ENCODE measurements at regions not wholly inside any gene's neighbourhood (a gene's known extent, or its start where the extent isn't known, plus 50 kb on each side); places are given as distances from the start of the nearest gene placed in this dataset.

DNA sequence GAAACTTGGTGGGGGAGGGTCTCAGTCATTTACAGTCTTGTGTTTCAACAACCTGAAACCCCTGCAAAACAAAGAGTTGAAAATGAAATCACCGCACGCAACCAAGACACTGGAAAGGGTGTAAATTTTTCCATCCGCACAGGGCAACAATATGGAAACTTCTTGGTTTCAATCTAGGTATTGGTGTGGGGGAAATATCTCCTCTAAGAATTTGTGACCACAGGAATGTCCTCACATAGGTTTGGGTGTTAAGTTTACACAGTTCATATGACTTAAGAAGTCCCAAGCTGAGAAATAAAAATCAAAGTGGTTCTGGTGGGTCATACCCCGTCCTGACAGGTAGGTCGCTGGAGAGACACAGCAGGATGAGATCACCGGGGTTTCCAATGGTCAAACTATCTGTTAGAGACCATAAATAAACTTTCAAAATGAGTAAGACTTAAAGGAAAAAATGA, 51.9 kb upstream of the PIP5K1B start:
- peak; percentile 12 for DNase-seq (ENCODE audit: low spot score)
- intact Hi-C loops (cut with micrococcal nuclease) = loop anchor here (1.0 to 10.0 kb wide), 15 partner anchors 30 to 1912 kb away; partner anchors contain the start of genes KLF9, PIP5K1B and TJP2
- peak overlapping the region; percentile 35 for H3K4me3 Mint-ChIP-seq
- H3K36me3 Mint-ChIP-seq (ENCODE audit: low read depth) = peaks cover 3% of the 10 kb centered on the region
- peaks cover 52% of the 10 kb centered on the region for H3K4me1 Mint-ChIP-seq (ENCODE audit: low read depth)
- peaks cover 32% of the 10 kb centered on the region for H3K9me3 Mint-ChIP-seq
- H3K27ac Mint-ChIP-seq = peak overlapping the region; percentile 88
- peaks cover 4% of the 10 kb centered on the region for H3K27me3 Mint-ChIP-seq (ENCODE audit: insufficient read depth)

DNA sequence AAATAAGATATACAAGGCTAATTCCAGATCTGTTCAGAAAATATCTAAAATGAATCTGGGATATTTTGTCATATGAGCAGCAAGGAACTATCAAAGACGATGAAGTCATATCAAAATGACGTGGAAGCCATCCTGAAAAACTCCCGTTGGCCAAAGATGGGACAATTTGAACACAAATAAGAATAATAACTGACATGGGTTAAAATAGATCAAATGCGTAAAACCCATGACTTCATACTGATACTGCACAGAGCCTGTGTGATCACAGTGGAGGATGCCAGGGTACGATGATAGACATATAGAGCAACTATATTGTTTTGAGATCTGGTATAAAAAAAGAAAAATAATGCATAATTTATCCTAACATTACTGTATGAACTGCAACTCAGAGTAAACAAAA, 51.0 kb upstream of the PIP5K1B start:
- peaks cover 46% of the 10 kb centered on the region for H3K4me1 Mint-ChIP-seq (ENCODE audit: low read depth)
- intact Hi-C loops (cut with micrococcal nuclease) = loop anchor here (5.0 to 10.0 kb wide), 3 partner anchors 108 to 1911 kb away; partner anchors contain the start of gene KLF9
- peaks cover 3% of the 10 kb centered on the region for H3K36me3 Mint-ChIP-seq (ENCODE audit: low read depth)
- peaks cover 32% of the 10 kb centered on the region for H3K9me3 Mint-ChIP-seq
- H3K4me3 Mint-ChIP-seq = no peak overlapping the region
- peaks cover 4% of the 10 kb centered on the region for H3K27me3 Mint-ChIP-seq (ENCODE audit: insufficient read depth)
- peak overlapping the region; percentile 88 for H3K27ac Mint-ChIP-seq
- no peak for DNase-seq (ENCODE audit: low spot score)

Data from activated T-helper 1 cell treated with anti-CD3 and anti-CD28 coated beads, Interleukin-12 subunit alpha, Interleukin-12 subunit beta, Interleukin-2, Interleukin-4 antibody, amounts not matched to agents 30 ng/mL and 10 ng/mL and 1 ng/mL, durations not matched to agents 14 hours and 24 hours and 36 hours (primary cell).